ENCODE measurements at regions not wholly inside any gene's neighbourhood (a gene's known extent, or its start where the extent isn't known, plus 50 kb on each side); places are given as distances from the start of the nearest gene placed in this dataset.
A peak's percentile ranks its signal among the peaks of the same experiment; 100 is the strongest.
"Not testable (repeated sequence)": the region's sequence is repeated elsewhere in the genome, so short reads cannot be mapped to it uniquely, and the experiment has no call there.

GRCh38 chr2:153588408-153588807 is 109.8 kb upstream of the RPRM start:
- no peak overlapping the region for H3K27ac ChIP-seq
- no peaks in the 10 kb centered on the region for H3K27me3 ChIP-seq
- no peak overlapping the region for H3K4me2 ChIP-seq
- H3K79me2 ChIP-seq, result peaks cover 9% of the 10 kb centered on the region
- no peaks in the 10 kb centered on the region for H3K9me3 ChIP-seq (ENCODE audit: low read depth)
- H3K4me3 ChIP-seq, result no peak overlapping the region
- no peaks in the 10 kb centered on the region for H3K4me1 ChIP-seq (ENCODE audit: insufficient read depth)
- no peaks in the 10 kb centered on the region for H3K36me3 ChIP-seq (replicated peaks; ENCODE audit: insufficient read depth, low read depth)
- no peaks in the 10 kb centered on the region for H3K9me2 ChIP-seq (replicated peaks; ENCODE audit: insufficient read depth)
- H2AFZ ChIP-seq, result no peak overlapping the region
- H4K20me1 ChIP-seq (ENCODE audit: insufficient read depth, poor library complexity, severe bottlenecking), result no peaks in the 10 kb centered on the region
- no peak for DNase-seq (ENCODE audit: low spot score)
- no peak for TF ChIP-seq EZH2phosphoT487 (IDR thresholded peaks at IDR 0.05; ENCODE audit: low read depth, severe bottlenecking, unreplicated experiment)
- no peak for TF ChIP-seq CTCF (IDR thresholded peaks at IDR 0.05; ENCODE audit: poor library complexity)
- TF ChIP-seq EZH2 (IDR thresholded peaks at IDR 0.05; ENCODE audit: borderline replicate concordance), result no peak

GRCh38 chr2:153589586-153589985 is 111.0 kb upstream of the RPRM start:
- no peak overlapping the region for H2AFZ ChIP-seq
- WGBS (ENCODE audit: low lambda C conversion rate, missing lambda C conversion rate), result 94% methylated on average over 3 of the region's 3 CpGs
- no peak overlapping the region for H3K27ac ChIP-seq
- H3K27me3 ChIP-seq, result no peaks in the 10 kb centered on the region
- no peaks in the 10 kb centered on the region for H3K9me2 ChIP-seq (replicated peaks; ENCODE audit: insufficient read depth)
- H3K36me3 ChIP-seq (replicated peaks; ENCODE audit: insufficient read depth, low read depth), result no peaks in the 10 kb centered on the region
- TF ChIP-seq CTCF (IDR thresholded peaks at IDR 0.05; ENCODE audit: poor library complexity) (no peak), EZH2 (IDR thresholded peaks at IDR 0.05; ENCODE audit: borderline replicate concordance) (no peak), EZH2phosphoT487 (IDR thresholded peaks at IDR 0.05; ENCODE audit: low read depth, severe bottlenecking, unreplicated experiment) (no peak)
- no peaks in the 10 kb centered on the region for H3K9me3 ChIP-seq (ENCODE audit: low read depth)
- H3K4me2 ChIP-seq, result no peak overlapping the region
- H3K4me1 ChIP-seq (ENCODE audit: insufficient read depth), result no peaks in the 10 kb centered on the region
- peaks cover 9% of the 10 kb centered on the region for H3K79me2 ChIP-seq
- no peaks in the 10 kb centered on the region for H4K20me1 ChIP-seq (ENCODE audit: insufficient read depth, poor library complexity, severe bottlenecking)
- no peak for DNase-seq (ENCODE audit: low spot score)
- no peak overlapping the region for H3K4me3 ChIP-seq

GRCh38 chr2:153593086-153593485 is 114.5 kb upstream of the RPRM start:
- H3K4me3 ChIP-seq, result peak overlapping the region; percentile 8
- 43% methylated on average over 6 of the region's 6 CpGs for WGBS (ENCODE audit: low lambda C conversion rate, missing lambda C conversion rate)
- not testable (repeated sequence) for H3K79me2 ChIP-seq; H3K27me3 ChIP-seq; H4K20me1 ChIP-seq (ENCODE audit: insufficient read depth, poor library complexity, severe bottlenecking); H3K36me3 ChIP-seq (replicated peaks; ENCODE audit: insufficient read depth, low read depth); H3K9me2 ChIP-seq (replicated peaks; ENCODE audit: insufficient read depth); H3K9me3 ChIP-seq (ENCODE audit: low read depth); H3K4me1 ChIP-seq (ENCODE audit: insufficient read depth)
- H2AFZ ChIP-seq, result peak overlapping the region; percentile 27
- peak; percentile 21 for DNase-seq (ENCODE audit: low spot score)
- H3K4me2 ChIP-seq, result peak overlapping the region; percentile 67
- peak overlapping the region; percentile 93 for H3K27ac ChIP-seq

GRCh38 chr2:153595939-153596338 is 117.4 kb upstream of the RPRM start:
- no peak overlapping the region for H3K4me2 ChIP-seq

More at GRCh38 chr2:153595939-153596338, 117.4 kb upstream of the RPRM start:
- TF ChIP-seq CTCF (IDR thresholded peaks at IDR 0.05; ENCODE audit: poor library complexity) (no peak), EZH2phosphoT487 (IDR thresholded peaks at IDR 0.05; ENCODE audit: low read depth, severe bottlenecking, unreplicated experiment) (no peak), EZH2 (IDR thresholded peaks at IDR 0.05; ENCODE audit: borderline replicate concordance) (no peak)
- Histone ChIP-seq H3K4me1 (ENCODE audit: insufficient read depth) (no peaks in the 10 kb centered on the region), H3K27ac (no peak overlapping the region), H3K4me3 (no peak overlapping the region), H3K9me3 (ENCODE audit: low read depth) (no peaks in the 10 kb centered on the region), H3K9me2 (replicated peaks; ENCODE audit: insufficient read depth) (no peaks in the 10 kb centered on the region), H3K27me3 (no peaks in the 10 kb centered on the region), H4K20me1 (ENCODE audit: insufficient read depth, poor library complexity, severe bottlenecking) (no peaks in the 10 kb centered on the region), H3K79me2 (peaks cover 3% of the 10 kb centered on the region), H2AFZ (no peak overlapping the region), H3K36me3 (replicated peaks; ENCODE audit: insufficient read depth, low read depth) (no peaks in the 10 kb centered on the region)
- DNase-seq (ENCODE audit: low spot score), result no peak
